Keratinocyte (primary cell): ENCODE measurements at regions not wholly inside any gene's neighbourhood (a gene's known extent, or its start where the extent isn't known, plus 50 kb on each side); places are given as distances from the start of the nearest gene placed in this dataset.

Experiments
- EZH2 ChIP-seq: IDR thresholded peaks from one replicate; pipeline ENCODE4 v1.6.1; 2012; ENCODE audit warnings: inconsistent platforms, mild to moderate bottlenecking, low read length, moderate library complexity
- TF ChIP-seq, protein P1 (sequence below), 3 experiments: IDR thresholded peaks in 1 of 3; conservative IDR thresholded peaks in 1 of 3; optimal IDR thresholded peaks in 1 of 3; 2 replicates in 2 of 3; 3 replicates in 1 of 3; pipeline versions ENCODE3 to v1.5.1; 2011; ENCODE audit warnings: low read length in 3 of 3, mild to moderate bottlenecking in 3 of 3, moderate library complexity in 2 of 3, control low read depth in 1 of 3, inconsistent platforms in 1 of 3; ENCODE audit not compliant: insufficient read depth in 2 of 3; ENCODE audit errors: extremely low read depth in 1 of 3

DNA sequence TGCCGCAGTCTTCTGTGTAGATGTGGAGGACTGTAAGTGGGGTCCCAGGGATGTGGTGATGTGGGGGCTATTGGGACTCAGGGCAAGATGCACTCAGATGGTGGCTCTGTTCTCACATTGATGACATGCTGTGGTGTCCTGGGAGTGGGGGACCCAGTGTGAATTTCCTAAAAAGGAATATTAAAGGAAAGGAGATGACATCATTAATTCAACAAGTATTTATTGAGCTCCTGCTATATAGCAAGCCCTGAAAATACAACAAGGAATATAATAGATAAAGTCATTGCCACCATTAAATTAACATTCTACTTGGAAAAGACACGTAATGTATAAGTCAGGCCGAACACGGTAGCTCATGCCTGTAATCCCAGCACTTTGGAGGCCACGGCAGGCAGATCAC lies 61.9 kb upstream of the MNX1 start:
- TF ChIP-seq, protein P1, sequence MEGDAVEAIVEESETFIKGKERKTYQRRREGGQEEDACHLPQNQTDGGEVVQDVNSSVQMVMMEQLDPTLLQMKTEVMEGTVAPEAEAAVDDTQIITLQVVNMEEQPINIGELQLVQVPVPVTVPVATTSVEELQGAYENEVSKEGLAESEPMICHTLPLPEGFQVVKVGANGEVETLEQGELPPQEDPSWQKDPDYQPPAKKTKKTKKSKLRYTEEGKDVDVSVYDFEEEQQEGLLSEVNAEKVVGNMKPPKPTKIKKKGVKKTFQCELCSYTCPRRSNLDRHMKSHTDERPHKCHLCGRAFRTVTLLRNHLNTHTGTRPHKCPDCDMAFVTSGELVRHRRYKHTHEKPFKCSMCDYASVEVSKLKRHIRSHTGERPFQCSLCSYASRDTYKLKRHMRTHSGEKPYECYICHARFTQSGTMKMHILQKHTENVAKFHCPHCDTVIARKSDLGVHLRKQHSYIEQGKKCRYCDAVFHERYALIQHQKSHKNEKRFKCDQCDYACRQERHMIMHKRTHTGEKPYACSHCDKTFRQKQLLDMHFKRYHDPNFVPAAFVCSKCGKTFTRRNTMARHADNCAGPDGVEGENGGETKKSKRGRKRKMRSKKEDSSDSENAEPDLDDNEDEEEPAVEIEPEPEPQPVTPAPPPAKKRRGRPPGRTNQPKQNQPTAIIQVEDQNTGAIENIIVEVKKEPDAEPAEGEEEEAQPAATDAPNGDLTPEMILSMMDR (optimal IDR thresholded peaks at IDR 0.05 in 1 of 3, IDR thresholded peaks at IDR 0.05 in 1 of 3, conservative IDR thresholded peaks at IDR 0.05 in 1 of 3; ENCODE audit: extremely low read depth in 1 of 3, insufficient read depth in 2 of 3, low read length in 3 of 3), result no peak
- no peak for TF ChIP-seq EZH2
